Mesendoderm (in vitro differentiated cells): ENCODE measurements at regions not wholly inside any gene's neighbourhood (a gene's known extent, or its start where the extent isn't known, plus 50 kb on each side); places are given as distances from the start of the nearest gene placed in this dataset.
"Not testable (repeated sequence)": the region's sequence is repeated elsewhere in the genome, so short reads cannot be mapped to it uniquely, and the experiment has no call there.

Source experiments
- DNase-seq: peaks from one replicate; pipeline ENCODE4 v3.0.0; 2013
- H2AK5ac ChIP-seq: 2 replicates; pipeline ENCODE4 v1.6.1; 2013; ENCODE audit warnings: low read length, inconsistent platforms
- H2BK120ac ChIP-seq: 2 replicates; pipeline ENCODE4 v1.6.1; 2013; ENCODE audit warnings: low read depth, mild to moderate bottlenecking, low read length, moderate library complexity, mixed read lengths
- H2BK15ac ChIP-seq: replicated peaks from 2 replicates; pipeline ENCODE4 v1.6.1; 2013; ENCODE audit warnings: low read depth, mild to moderate bottlenecking, moderate library complexity
- H2BK5ac ChIP-seq: 2 replicates; pipeline ENCODE4 v1.6.1; 2013; ENCODE audit warnings: low read length, inconsistent platforms
- H3K18ac ChIP-seq: 2 replicates; pipeline ENCODE4 v1.6.1; 2013; ENCODE audit warnings: mild to moderate bottlenecking, low read length, mixed read lengths
- H3K23ac ChIP-seq: one replicate; pipeline ENCODE4 v1.6.1; 2013; ENCODE audit warnings: low read length
- H3K27ac ChIP-seq: 2 replicates; pipeline ENCODE4 v1.5.1; 2013; ENCODE audit warnings: low read depth, mild to moderate bottlenecking, inconsistent platforms, low read length, moderate library complexity
- H3K27me3 ChIP-seq: 2 replicates; pipeline ENCODE4 v1.6.1; 2013; ENCODE audit warnings: low read length, control low read depth, mild to moderate bottlenecking, inconsistent platforms; ENCODE audit not compliant: insufficient read depth, poor library complexity
- H3K36me3 ChIP-seq: 2 replicates; pipeline ENCODE4 v1.6.1; 2013; ENCODE audit warnings: low read length, inconsistent platforms; ENCODE audit not compliant: control insufficient read depth, insufficient read depth
- H3K4ac ChIP-seq: one replicate; pipeline ENCODE4 v1.6.1; 2013; ENCODE audit warnings: low read depth, mild to moderate bottlenecking, low read length, moderate library complexity
- H3K4me1 ChIP-seq: 2 replicates; pipeline ENCODE4 v1.6.1; 2013; ENCODE audit warnings: low read depth, low read length, inconsistent platforms; ENCODE audit not compliant: control insufficient read depth
- H3K4me2 ChIP-seq: 2 replicates; pipeline ENCODE4 v1.6.1; 2013; ENCODE audit warnings: low read length
- H3K4me3 ChIP-seq: 2 replicates; pipeline ENCODE4 v1.5.1; 2013; ENCODE audit warnings: mild to moderate bottlenecking, low read length
- H3K56ac ChIP-seq: one replicate; pipeline ENCODE4 v1.6.1; 2013; ENCODE audit warnings: low read length
- H3K79me1 ChIP-seq: 2 replicates; pipeline ENCODE4 v1.6.1; 2013; ENCODE audit warnings: low read length, inconsistent platforms
- H3K79me2 ChIP-seq: 2 replicates; pipeline ENCODE4 v1.6.1; 2013; ENCODE audit warnings: mild to moderate bottlenecking, low read length; ENCODE audit not compliant: control insufficient read depth, insufficient read depth
- H3K9ac ChIP-seq: 2 replicates; pipeline ENCODE4 v1.6.1; 2013; ENCODE audit warnings: low read length, inconsistent platforms
- H4K5ac ChIP-seq: one replicate; pipeline ENCODE4 v1.6.1; 2013; ENCODE audit warnings: low read length
- H4K8ac ChIP-seq: one replicate; pipeline ENCODE4 v1.6.1; 2013; ENCODE audit warnings: low read depth, mild to moderate bottlenecking, control low read depth, low read length, moderate library complexity
- WGBS: extraction: QIAGEN DNeasy Blood & Tissue Kit; methylation state at CpG from one replicate; pipeline ENCODE4 v1.1.7; 2013; ENCODE audit warnings: low lambda C conversion rate, missing lambda C conversion rate; ENCODE audit not compliant: insufficient coverage; ENCODE audit errors: extremely low coverage; 5-methylcytosine and 5-hydroxymethylcytosine counted together

- Histone ChIP-seq H4K8ac (no peak overlapping the region), H3K27me3 (no peaks in the 10 kb centered on the region), H3K4me1 (no peaks in the 10 kb centered on the region), H3K4me3 (no peak overlapping the region), H2AK5ac (no peak overlapping the region), H3K23ac (no peak overlapping the region), H3K79me1 (no peaks in the 10 kb centered on the region), H3K36me3 (no peaks in the 10 kb centered on the region), H3K79me2 (no peaks in the 10 kb centered on the region), H2BK120ac (no peak overlapping the region), H3K9ac (no peak overlapping the region), H2BK15ac (no peak overlapping the region), H3K4ac (no peak overlapping the region), H2BK5ac (no peak overlapping the region), H3K27ac (no peak overlapping the region), H3K56ac (no peak overlapping the region), H3K4me2 (no peak overlapping the region), H4K5ac (no peak overlapping the region), H3K18ac (no peak overlapping the region)
- no CpG with 5 or more reads among the region's 8 CpGs for WGBS
- no peak for DNase-seq
Observed at GRCh38 chr22:22754961-22755777, 110.8 kb downstream of the GGTLC2 start.

GRCh38 chr22:22755778-22756100 lies 111.3 kb downstream of the GGTLC2 start:
- no peak for DNase-seq
- H3K4me1 ChIP-seq: no peaks in the 10 kb centered on the region
- no peak overlapping the region for H4K5ac ChIP-seq
- no peak overlapping the region for H3K18ac ChIP-seq
- H3K79me2 ChIP-seq: no peaks in the 10 kb centered on the region
- no peaks in the 10 kb centered on the region for H3K27me3 ChIP-seq
- no peak overlapping the region for H3K23ac ChIP-seq
- no peak overlapping the region for H3K9ac ChIP-seq
- H2BK15ac ChIP-seq: no peak overlapping the region
- H2BK120ac ChIP-seq: no peak overlapping the region
- H3K4me3 ChIP-seq: no peak overlapping the region
- no peak overlapping the region for H3K4ac ChIP-seq
- no peak overlapping the region for H2AK5ac ChIP-seq
- no peak overlapping the region for H4K8ac ChIP-seq
- no peak overlapping the region for H3K27ac ChIP-seq
- no peak overlapping the region for H3K56ac ChIP-seq
- no peak overlapping the region for H2BK5ac ChIP-seq
- no peak overlapping the region for H3K4me2 ChIP-seq
- no peaks in the 10 kb centered on the region for H3K36me3 ChIP-seq
- no peaks in the 10 kb centered on the region for H3K79me1 ChIP-seq

DNA sequence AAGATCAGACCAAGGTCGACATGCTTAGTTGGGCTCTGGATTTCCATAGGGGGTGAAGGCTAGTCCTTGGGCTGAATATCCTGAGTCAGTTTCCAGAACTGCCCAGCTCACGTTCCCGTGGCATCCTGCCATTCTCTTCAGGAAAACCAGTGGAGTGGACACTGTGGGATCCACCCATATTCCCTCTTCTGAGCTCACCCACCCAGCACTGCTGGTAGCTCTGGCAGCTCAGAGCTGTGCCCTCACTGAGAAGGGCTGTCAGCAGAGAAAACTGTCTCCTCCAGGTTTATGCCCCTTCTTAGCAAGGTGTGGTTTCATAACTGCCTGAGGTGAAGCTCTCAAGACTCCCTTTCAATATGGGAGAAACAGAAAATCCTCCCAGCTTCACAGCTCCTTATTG lies 111.7 kb downstream of the GGTLC2 start:
- no peaks in the 10 kb centered on the region for H3K79me2 ChIP-seq
- no peak overlapping the region for H3K4ac ChIP-seq
- H2AK5ac ChIP-seq: no peak overlapping the region
- H3K27ac ChIP-seq: no peak overlapping the region
- no peak overlapping the region for H2BK5ac ChIP-seq
- H2BK120ac ChIP-seq: no peak overlapping the region
- H3K79me1 ChIP-seq: no peaks in the 10 kb centered on the region
- no peaks in the 10 kb centered on the region for H3K36me3 ChIP-seq
- H3K56ac ChIP-seq: no peak overlapping the region
- no peak overlapping the region for H2BK15ac ChIP-seq
- H4K5ac ChIP-seq: no peak overlapping the region
- H4K8ac ChIP-seq: no peak overlapping the region
- DNase-seq: no peak
- no CpG with 5 or more reads among the region's 3 CpGs for WGBS
- H3K4me3 ChIP-seq: no peak overlapping the region
- no peak overlapping the region for H3K18ac ChIP-seq
- no peaks in the 10 kb centered on the region for H3K27me3 ChIP-seq
- no peak overlapping the region for H3K23ac ChIP-seq
- H3K4me2 ChIP-seq: no peak overlapping the region
- no peak overlapping the region for H3K9ac ChIP-seq
- no peaks in the 10 kb centered on the region for H3K4me1 ChIP-seq

DNA sequence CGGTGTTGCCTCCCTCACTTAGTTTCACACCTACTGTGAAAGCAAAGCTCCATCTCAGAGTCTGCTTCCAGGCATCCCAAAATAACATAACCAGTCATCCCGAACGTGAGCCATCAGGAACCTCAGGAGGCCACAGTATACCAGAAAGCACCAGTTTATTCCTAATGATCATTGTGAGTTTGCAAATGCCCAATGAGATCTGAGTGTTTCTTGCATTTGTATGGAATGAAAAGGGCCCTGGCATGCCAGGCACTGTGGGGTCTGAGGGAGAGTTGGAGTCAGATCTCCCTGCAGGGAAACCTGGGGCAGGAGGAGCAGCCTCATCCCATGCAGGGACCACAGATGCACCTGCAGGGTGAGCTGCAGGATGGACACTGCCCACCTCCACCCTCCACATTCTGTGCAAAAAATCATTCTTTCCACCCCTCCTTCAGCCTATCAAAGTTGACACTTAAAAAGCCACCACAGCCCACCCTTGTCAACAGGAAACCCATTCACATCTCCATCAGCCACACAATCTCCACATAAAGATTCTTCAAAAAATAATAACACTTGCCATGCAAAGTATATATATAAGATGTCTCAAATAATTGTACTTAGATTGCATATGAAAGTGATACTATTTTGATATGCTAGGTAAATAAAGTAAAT lies 112.3 kb downstream of the GGTLC2 start:
- not testable (repeated sequence) for H3K4me2 ChIP-seq, H3K4me3 ChIP-seq, H3K23ac ChIP-seq, H3K36me3 ChIP-seq, H3K27ac ChIP-seq, H4K8ac ChIP-seq, H3K79me2 ChIP-seq, H3K56ac ChIP-seq, DNase-seq, H3K79me1 ChIP-seq, H2BK5ac ChIP-seq, H2BK15ac ChIP-seq, H4K5ac ChIP-seq, H3K4me1 ChIP-seq, H2BK120ac ChIP-seq, H3K27me3 ChIP-seq, H3K18ac ChIP-seq, H3K9ac ChIP-seq, H3K4ac ChIP-seq, H2AK5ac ChIP-seq
- WGBS: no CpG with 5 or more reads among the region's 3 CpGs

DNA sequence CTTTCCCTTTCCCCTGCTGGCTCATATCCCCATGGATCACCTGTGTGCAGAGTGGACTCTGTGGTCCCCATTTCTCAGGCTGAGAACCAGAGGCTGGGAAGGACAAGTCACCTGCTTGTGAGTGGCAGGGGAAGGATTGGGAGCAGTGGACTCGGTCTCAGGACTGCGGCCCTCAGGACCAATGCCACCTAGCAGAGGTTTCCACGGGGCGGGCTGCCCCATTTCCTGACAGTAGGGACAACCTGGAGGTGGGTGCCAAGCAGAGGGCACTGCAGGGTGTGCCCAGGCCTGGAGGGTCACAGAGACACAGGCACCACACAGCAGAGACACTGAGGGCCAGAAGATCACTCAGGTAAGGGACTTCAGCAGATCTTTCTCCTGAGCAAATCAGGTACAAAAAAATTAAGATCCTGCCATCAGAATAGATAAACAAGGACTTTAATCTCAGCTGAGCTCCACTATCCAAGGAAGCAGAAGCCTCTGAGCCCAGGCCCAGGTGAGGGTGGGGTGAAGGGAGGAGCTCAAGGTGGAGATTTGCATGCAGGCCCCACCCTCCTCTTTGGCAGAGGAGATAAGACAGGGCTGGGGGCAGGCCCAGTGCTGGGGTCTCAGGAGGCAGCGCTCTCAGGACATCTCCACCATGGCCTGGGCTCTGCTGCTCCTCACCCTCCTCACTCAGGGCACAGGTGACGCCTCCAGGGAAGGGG lies 113.8 kb downstream of the GGTLC2 start:
- H4K5ac ChIP-seq, DNase-seq: not testable (repeated sequence)

More for the DNA sequence above, 113.8 kb downstream of the GGTLC2 start:
- not testable (repeated sequence) for H3K9ac ChIP-seq, H3K4me3 ChIP-seq, H2BK120ac ChIP-seq, H2BK5ac ChIP-seq, H3K4me2 ChIP-seq, H3K27me3 ChIP-seq, H3K36me3 ChIP-seq, H3K23ac ChIP-seq, H2BK15ac ChIP-seq, H3K4me1 ChIP-seq, H3K4ac ChIP-seq, H3K18ac ChIP-seq, H3K79me1 ChIP-seq, H3K56ac ChIP-seq, H3K27ac ChIP-seq, H4K8ac ChIP-seq, H2AK5ac ChIP-seq, H3K79me2 ChIP-seq
- no CpG with 5 or more reads among the region's 6 CpGs for WGBS
